Calu3 (cell line): ENCODE measurements at regions not wholly inside any gene's neighbourhood (a gene's known extent, or its start where the extent isn't known, plus 50 kb on each side); places are given as distances from the start of the nearest gene placed in this dataset.
"Not testable (repeated sequence)": the region's sequence is repeated elsewhere in the genome, so short reads cannot be mapped to it uniquely, and the experiment has no call there.

Experiments
- BruUV-seq: library from RNA; stranded (reverse); fragments of 400-500 nt; replicated peaks from 2 replicates; lab custom pipeline; 2021; lab: Mats Ljungman, UMichigan
- CTCF ChIA-PET: fragments of 300-600 bp; sonication (Branson Sonifier 250); formaldehyde crosslinking; loops from one replicate; lab custom pipeline; 2022; ENCODE audit warnings: antibody characterized with exemption; lab: Charles Lee
- DNase-seq: peaks from one replicate; pipeline ENCODE4 v3.0.0; 2022
- H3K27ac Mint-ChIP-seq: one replicate; pipeline ENCODE4 v1.8.0; 2022; ENCODE audit warnings: mixed read lengths; ENCODE audit not compliant: unreplicated experiment
- H3K27me3 Mint-ChIP-seq: one replicate; pipeline ENCODE4 v1.8.0; 2022; ENCODE audit warnings: mixed read lengths; ENCODE audit not compliant: unreplicated experiment
- H3K36me3 Mint-ChIP-seq: one replicate; pipeline ENCODE4 v1.8.0; 2022; ENCODE audit warnings: mild to moderate bottlenecking, moderate library complexity, mixed read lengths; ENCODE audit not compliant: insufficient read depth, unreplicated experiment
- H3K4me1 Mint-ChIP-seq: one replicate; pipeline ENCODE4 v1.8.0; 2022; ENCODE audit warnings: mild to moderate bottlenecking, low read depth, mixed read lengths; ENCODE audit not compliant: unreplicated experiment
- H3K4me3 Mint-ChIP-seq: one replicate; pipeline ENCODE4 v1.8.0; 2022; ENCODE audit warnings: mild to moderate bottlenecking, low read depth, moderate library complexity, mixed read lengths; ENCODE audit not compliant: unreplicated experiment
- H3K9me3 Mint-ChIP-seq: one replicate; pipeline ENCODE4 v1.8.0; 2022; ENCODE audit warnings: low read depth, mixed read lengths; ENCODE audit not compliant: unreplicated experiment
- intact Hi-C: fragments of 100-400 bp; cut with micrococcal nuclease; formaldehyde crosslinking; loops from one replicate; pipeline ENCODE4 v1.10.0; 2022; ENCODE audit not compliant: unreplicated experiment
- TF ChIP-seq, protein P1 (sequence below): fragments of 200-600 bp; IDR thresholded peaks from one replicate; pipeline ENCODE4 v1.8.0; 2022; ENCODE audit warnings: antibody characterized with exemption; ENCODE audit not compliant: unreplicated experiment

DNA sequence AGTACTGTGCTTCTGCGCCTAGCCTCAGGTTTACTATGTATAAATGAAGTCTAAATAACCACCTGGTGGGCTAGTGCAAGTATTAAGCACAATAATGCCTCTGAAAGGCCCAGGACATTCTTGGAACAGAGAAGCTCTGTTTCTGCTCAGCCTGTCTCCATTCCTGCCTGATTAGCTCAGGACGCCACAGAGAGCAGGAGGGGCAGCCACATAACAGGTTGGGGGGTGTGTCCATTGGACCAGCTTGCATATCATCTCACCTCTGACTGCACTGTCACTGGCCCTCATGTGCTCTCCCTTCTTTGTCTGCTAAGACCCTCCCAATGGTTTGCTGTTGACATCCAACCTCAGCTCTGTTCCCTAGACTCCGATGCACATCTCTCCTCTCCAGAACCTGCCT, 52.8 kb upstream of the IKZF1 start:
- Mint-ChIP-seq H3K36me3 (no peaks in the 10 kb centered on the region), H3K27ac (no peak overlapping the region), H3K4me3 (no peak overlapping the region), H3K4me1 (no peaks in the 10 kb centered on the region), H3K9me3 (peaks cover 8% of the 10 kb centered on the region), H3K27me3 (peaks cover 10% of the 10 kb centered on the region)
- no peak for DNase-seq
- no TSS peak for BruUV-seq
- intact Hi-C loops = no loop called here
- CTCF ChIA-PET = no interaction called here
- TF ChIP-seq, protein P1, sequence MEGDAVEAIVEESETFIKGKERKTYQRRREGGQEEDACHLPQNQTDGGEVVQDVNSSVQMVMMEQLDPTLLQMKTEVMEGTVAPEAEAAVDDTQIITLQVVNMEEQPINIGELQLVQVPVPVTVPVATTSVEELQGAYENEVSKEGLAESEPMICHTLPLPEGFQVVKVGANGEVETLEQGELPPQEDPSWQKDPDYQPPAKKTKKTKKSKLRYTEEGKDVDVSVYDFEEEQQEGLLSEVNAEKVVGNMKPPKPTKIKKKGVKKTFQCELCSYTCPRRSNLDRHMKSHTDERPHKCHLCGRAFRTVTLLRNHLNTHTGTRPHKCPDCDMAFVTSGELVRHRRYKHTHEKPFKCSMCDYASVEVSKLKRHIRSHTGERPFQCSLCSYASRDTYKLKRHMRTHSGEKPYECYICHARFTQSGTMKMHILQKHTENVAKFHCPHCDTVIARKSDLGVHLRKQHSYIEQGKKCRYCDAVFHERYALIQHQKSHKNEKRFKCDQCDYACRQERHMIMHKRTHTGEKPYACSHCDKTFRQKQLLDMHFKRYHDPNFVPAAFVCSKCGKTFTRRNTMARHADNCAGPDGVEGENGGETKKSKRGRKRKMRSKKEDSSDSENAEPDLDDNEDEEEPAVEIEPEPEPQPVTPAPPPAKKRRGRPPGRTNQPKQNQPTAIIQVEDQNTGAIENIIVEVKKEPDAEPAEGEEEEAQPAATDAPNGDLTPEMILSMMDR = no peak

DNA sequence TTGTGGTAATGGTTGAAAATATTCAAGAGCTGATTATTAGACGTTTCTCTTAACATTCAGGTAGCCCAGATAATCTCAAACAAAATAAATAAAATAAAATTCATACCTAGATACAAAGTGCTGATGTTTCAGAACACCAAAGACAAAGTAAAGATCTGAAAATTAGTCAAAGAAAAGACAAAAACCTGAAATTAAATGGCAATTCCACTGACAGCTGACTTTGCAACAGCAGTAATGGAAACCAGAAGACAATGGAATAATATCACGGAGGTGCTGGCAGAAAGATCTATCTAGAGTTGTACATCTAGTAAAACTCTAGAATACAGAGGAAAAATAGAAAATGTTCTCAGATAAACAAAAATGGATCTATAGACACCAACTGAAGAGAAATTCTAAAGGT, 58.0 kb upstream of the IKZF1 start:
- H3K27me3 Mint-ChIP-seq = no peaks in the 10 kb centered on the region
- H3K27ac Mint-ChIP-seq = no peak overlapping the region
- intact Hi-C loops = no loop called here
- no peak overlapping the region for H3K4me3 Mint-ChIP-seq
- peaks cover 15% of the 10 kb centered on the region for H3K9me3 Mint-ChIP-seq
- no peaks in the 10 kb centered on the region for H3K4me1 Mint-ChIP-seq
- DNase-seq = no peak
- BruUV-seq = no TSS peak
- CTCF ChIA-PET = no interaction called here
- TF ChIP-seq, protein P1 = no peak
- H3K36me3 Mint-ChIP-seq = no peaks in the 10 kb centered on the region

DNA sequence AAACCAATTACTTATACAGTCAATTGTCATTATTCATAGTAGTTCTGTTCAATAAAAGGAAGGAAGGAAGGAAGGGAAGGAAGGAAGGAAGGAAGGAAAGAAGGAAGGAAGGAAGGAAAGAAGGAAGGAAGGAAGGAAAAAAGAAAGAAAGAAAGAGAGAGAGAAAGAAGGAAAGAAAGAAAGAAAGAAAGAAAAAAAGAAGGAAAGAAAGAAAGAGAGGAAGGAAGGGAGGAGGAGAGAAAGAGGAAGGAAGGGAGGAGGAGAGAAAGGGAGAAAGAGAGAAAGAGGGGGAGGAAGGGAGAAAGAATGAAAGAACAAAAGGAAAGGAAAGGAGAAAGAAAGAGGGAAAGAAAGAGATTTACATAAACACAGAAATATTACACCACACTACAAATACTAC, 62.4 kb upstream of the IKZF1 start:
- H3K27ac Mint-ChIP-seq, H3K9me3 Mint-ChIP-seq, DNase-seq, H3K4me1 Mint-ChIP-seq, H3K36me3 Mint-ChIP-seq, H3K4me3 Mint-ChIP-seq, H3K27me3 Mint-ChIP-seq, intact Hi-C loops, BruUV-seq: not testable (repeated sequence)
- CTCF ChIA-PET = interaction anchor here (1.6 kb wide), 1 partner anchor 15 kb away, joined by 3 read pairs; no protein-coding TSS in a partner anchor

DNA sequence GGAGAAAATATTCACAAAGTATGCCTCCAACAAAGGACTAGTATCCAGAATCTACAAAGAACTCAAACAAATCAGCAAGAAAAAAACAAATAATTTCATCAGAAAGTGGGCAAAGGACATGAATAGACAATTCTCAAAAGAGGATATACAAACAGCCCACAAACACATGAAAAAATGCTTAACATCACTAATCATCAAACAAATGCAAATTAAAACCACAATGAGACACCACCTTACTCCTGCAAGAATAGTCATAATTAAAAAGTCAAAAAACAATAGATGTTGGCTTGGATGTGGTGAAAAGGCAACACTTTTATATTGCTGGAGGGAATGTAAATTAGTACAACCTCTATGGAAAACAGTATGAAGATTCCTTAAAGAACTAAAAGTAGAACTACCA, 63.8 kb upstream of the IKZF1 start:
- not testable (repeated sequence) for H3K4me1 Mint-ChIP-seq, BruUV-seq, H3K9me3 Mint-ChIP-seq

DNA sequence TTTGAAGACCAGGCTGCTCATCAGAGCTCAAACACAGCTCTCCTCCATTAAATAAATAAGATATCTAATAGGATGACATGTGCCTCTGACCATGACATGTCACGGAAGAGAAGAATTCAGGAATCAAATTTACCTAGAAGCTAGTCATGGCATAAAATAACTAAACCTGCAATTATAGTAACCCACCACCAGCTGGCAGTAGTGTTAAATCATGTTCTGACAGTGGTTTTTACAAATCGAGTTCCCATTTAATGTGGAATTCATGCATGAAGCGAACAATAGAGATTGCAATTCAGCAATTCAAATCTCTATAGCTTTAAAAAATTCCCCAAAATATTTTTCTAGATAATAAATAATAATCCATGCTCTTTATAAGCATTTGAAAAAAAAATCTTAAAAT, 74.6 kb upstream of the IKZF1 start:
- intact Hi-C loops = no loop called here
- no peak overlapping the region for H3K27ac Mint-ChIP-seq
- H3K9me3 Mint-ChIP-seq = peaks cover 6% of the 10 kb centered on the region
- H3K4me3 Mint-ChIP-seq = no peak overlapping the region
- TF ChIP-seq, protein P1 = peak; percentile 52
- H3K4me1 Mint-ChIP-seq = no peaks in the 10 kb centered on the region
- DNase-seq = no peak
- BruUV-seq = no TSS peak
- CTCF ChIA-PET = no interaction called here
- no peaks in the 10 kb centered on the region for H3K36me3 Mint-ChIP-seq
- peaks cover 11% of the 10 kb centered on the region for H3K27me3 Mint-ChIP-seq

More for the DNA sequence above, 63.8 kb upstream of the IKZF1 start:
- CTCF ChIA-PET = interaction anchor here (1.6 kb wide), 1 partner anchor 13 kb away, joined by 3 read pairs; no protein-coding TSS in a partner anchor
- H3K27ac Mint-ChIP-seq, H3K4me3 Mint-ChIP-seq, H3K27me3 Mint-ChIP-seq, H3K36me3 Mint-ChIP-seq, intact Hi-C loops, DNase-seq: not testable (repeated sequence)
